ENCODE measurements at regions not wholly inside any gene's neighbourhood (a gene's known extent, or its start where the extent isn't known, plus 50 kb on each side); places are given as distances from the start of the nearest gene placed in this dataset.

- Histone ChIP-seq H3K27me3 (ENCODE audit: insufficient read depth) (no peaks in the 10 kb centered on the region), H3K27ac (ENCODE audit: low read depth in 2 of 2, low read length in 1 of 2) (no peak overlapping the region), H2AFZ (ENCODE audit: low read depth) (no peak overlapping the region), H3F3A (replicated peaks; ENCODE audit: insufficient read depth) (no peaks in the 10 kb centered on the region), H3K4me2 (no peak overlapping the region), H3K4me1 (ENCODE audit: control insufficient read depth in 1 of 2, insufficient read depth in 2 of 2, low read depth in 1 of 2, low read length in 1 of 2) (no peaks in the 10 kb centered on the region), H3K36me3 (replicated peaks in 1 of 2; ENCODE audit: control insufficient read depth in 1 of 2, insufficient read depth in 2 of 2, low read length in 1 of 2) (no peaks in the 10 kb centered on the region), H4K20me1 (ENCODE audit: insufficient read depth) (no peaks in the 10 kb centered on the region), H3K9me3 (no peaks in the 10 kb centered on the region), H3K4me3 (ENCODE audit: low read depth in 2 of 2, low read length in 1 of 2) (no peak overlapping the region), H3K9me2 (no peaks in the 10 kb centered on the region), H3K9ac (no peak overlapping the region), H3K79me2 (ENCODE audit: insufficient read depth) (no peaks in the 10 kb centered on the region)
- no peak for DNase-seq
- ChIA-PET POLR2A (no interaction called here), CTCF (interaction anchor here (1.3 kb wide), 1 partner anchor 41 kb away, joined by 4 read pairs; no protein-coding TSS in a partner anchor)
- WGBS (ENCODE audit: low lambda C conversion rate) = 23% methylated on average over 1 of the region's 1 CpG
- TF ChIP-seq NRF1 (IDR thresholded peaks at IDR 0.05; ENCODE audit: low read depth, low read length) = no peak
- TF ChIP-seq RCOR1 (IDR thresholded peaks at IDR 0.05; ENCODE audit: low read length) = no peak
- TF ChIP-seq ELF1 (IDR thresholded peaks at IDR 0.05) = no peak
- TF ChIP-seq JUND (IDR thresholded peaks at IDR 0.05) = no peak
- no peak for TF ChIP-seq EP300 (IDR thresholded peaks at IDR 0.05; ENCODE audit: borderline replicate concordance in 1 of 2, low read depth in 1 of 2, low read length in 1 of 2)
- no peak for TF ChIP-seq MAX (IDR thresholded peaks at IDR 0.05; ENCODE audit: low read depth)
- no peak for TF ChIP-seq MEF2A (IDR thresholded peaks at IDR 0.05; ENCODE audit: borderline replicate concordance, low read depth)
- TF ChIP-seq RXRA (IDR thresholded peaks at IDR 0.05; ENCODE audit: borderline replicate concordance, low read depth) = no peak
- TF ChIP-seq USF1 (IDR thresholded peaks at IDR 0.05; ENCODE audit: borderline replicate concordance, low read depth) = no peak
- TF ChIP-seq CHD2 (IDR thresholded peaks at IDR 0.05; ENCODE audit: low read length, partially characterized antibody) = no peak
- no peak for TF ChIP-seq TCF12 (IDR thresholded peaks at IDR 0.05)
- TF ChIP-seq YY1 (IDR thresholded peaks at IDR 0.05; ENCODE audit: low read depth) = no peak
- TF ChIP-seq TAF1 (IDR thresholded peaks at IDR 0.05; ENCODE audit: borderline replicate concordance, low read depth, low read length) = no peak
- TF ChIP-seq GATA2 (CRISPR knock-in tag; IDR thresholded peaks at IDR 0.05) = no peak
- no peak for TF ChIP-seq TEAD4 (IDR thresholded peaks at IDR 0.05; ENCODE audit: borderline replicate concordance, insufficient read depth)
Measured at GRCh38 chr1:96187020-96187419, 534.6 kb upstream of the PTBP2 start.

- DNase-seq = no peak
- Histone ChIP-seq H3K9me2 (no peaks in the 10 kb centered on the region), H3K27ac (ENCODE audit: low read depth in 2 of 2, low read length in 1 of 2) (no peak overlapping the region), H3F3A (replicated peaks; ENCODE audit: insufficient read depth) (no peaks in the 10 kb centered on the region), H3K9me3 (no peaks in the 10 kb centered on the region), H3K4me3 (ENCODE audit: low read depth in 2 of 2, low read length in 1 of 2) (no peak overlapping the region), H2AFZ (ENCODE audit: low read depth) (no peak overlapping the region), H3K36me3 (replicated peaks in 1 of 2; ENCODE audit: control insufficient read depth in 1 of 2, insufficient read depth in 2 of 2, low read length in 1 of 2) (no peaks in the 10 kb centered on the region), H3K9ac (no peak overlapping the region), H3K4me2 (no peak overlapping the region), H3K4me1 (ENCODE audit: control insufficient read depth in 1 of 2, insufficient read depth in 2 of 2, low read depth in 1 of 2, low read length in 1 of 2) (no peaks in the 10 kb centered on the region), H4K20me1 (ENCODE audit: insufficient read depth) (no peaks in the 10 kb centered on the region), H3K27me3 (ENCODE audit: insufficient read depth) (no peaks in the 10 kb centered on the region), H3K79me2 (ENCODE audit: insufficient read depth) (no peaks in the 10 kb centered on the region)
- ChIA-PET CTCF (no interaction called here), POLR2A (no interaction called here)
- WGBS (ENCODE audit: low lambda C conversion rate) = 16% methylated on average over 2 of the region's 2 CpGs
- TF ChIP-seq EP300 (IDR thresholded peaks at IDR 0.05; ENCODE audit: borderline replicate concordance in 1 of 2, low read depth in 1 of 2, low read length in 1 of 2) (no peak), CTCF (IDR thresholded peaks at IDR 0.05) (no peak), ELF1 (IDR thresholded peaks at IDR 0.05) (no peak), TCF12 (IDR thresholded peaks at IDR 0.05) (no peak), EZH2phosphoT487 (IDR thresholded peaks at IDR 0.05; ENCODE audit: borderline replicate concordance, low read depth) (no peak), CHD2 (IDR thresholded peaks at IDR 0.05; ENCODE audit: low read length, partially characterized antibody) (no peak)
Measured at GRCh38 chr1:96191165-96191564, 530.4 kb upstream of the PTBP2 start.

Measured in SK-N-SH (cell line).